Activated CD8-positive, alpha-beta memory T cell treated with anti-CD3 and anti-CD28 coated beads for 48 hours (primary cell): ENCODE measurements at regions not wholly inside any gene's neighbourhood (a gene's known extent, or its start where the extent isn't known, plus 50 kb on each side); places are given as distances from the start of the nearest gene placed in this dataset.

ENCODE experiments used
- DNase-seq, 3 experiments: peaks; one replicate each; pipeline ENCODE4 v3.0.0-alpha.2; 2020; ENCODE audit warnings: low read depth in 2 of 3, low spot score in 2 of 3

DNA sequence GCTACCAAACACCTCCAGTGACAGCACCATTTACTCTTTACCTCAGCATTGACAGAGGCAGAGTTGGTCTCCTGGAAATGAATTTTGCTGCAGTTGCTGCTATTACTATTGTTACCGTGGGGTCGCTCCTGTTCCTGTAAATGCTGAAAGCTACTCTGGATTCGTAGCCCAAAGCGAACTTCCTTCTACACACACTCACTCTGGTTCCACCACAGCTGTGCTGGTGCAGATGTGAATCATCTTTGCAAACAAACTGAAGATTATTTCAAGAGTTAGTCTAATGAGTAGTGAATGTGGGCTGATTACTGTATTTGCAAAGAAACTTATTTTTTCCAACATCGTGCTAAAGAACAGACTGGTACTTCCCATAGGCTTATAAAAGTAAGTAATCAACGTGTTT is 304.0 kb downstream of the LPIN1 start:
- no peak for DNase-seq

DNA sequence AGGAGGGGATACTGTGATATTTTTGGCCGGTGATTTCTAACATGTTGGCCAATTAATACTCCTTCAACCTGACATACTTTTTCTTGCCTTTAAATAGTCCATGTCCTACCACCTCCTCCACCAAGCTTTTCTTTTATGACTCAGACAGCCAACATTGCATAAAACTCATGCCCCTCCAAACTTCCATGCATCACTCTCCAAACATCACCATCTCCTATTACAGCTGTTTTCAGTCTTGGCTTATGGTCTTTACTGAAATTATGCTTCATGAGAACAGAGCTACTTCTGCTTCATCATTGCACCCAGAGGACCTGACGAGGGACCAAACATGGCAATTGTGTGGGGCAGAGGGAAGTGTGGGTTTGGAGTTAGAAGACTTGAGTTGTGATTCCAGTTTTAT is 305.4 kb downstream of the LPIN1 start:
- DNase-seq: no peak

DNA sequence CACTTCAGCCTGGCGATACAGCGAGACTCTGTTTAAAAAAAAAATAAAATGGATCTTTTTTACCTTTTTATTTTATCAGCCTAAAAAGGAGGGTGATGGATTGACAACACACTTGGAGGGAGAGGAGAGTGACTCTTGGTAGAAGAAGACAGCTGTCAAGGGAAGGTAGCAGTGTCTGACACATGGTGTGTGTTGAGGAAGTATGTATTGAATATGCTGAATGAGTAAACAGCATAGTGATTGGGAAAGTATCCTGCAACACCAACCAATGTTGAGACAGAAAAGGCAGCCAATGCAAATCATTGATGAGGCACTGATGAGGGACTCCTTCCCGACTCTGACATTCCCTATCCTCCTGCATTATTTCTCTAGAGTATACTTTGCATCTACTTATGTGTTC is 306.4 kb downstream of the LPIN1 start:
- no peak for DNase-seq

DNA sequence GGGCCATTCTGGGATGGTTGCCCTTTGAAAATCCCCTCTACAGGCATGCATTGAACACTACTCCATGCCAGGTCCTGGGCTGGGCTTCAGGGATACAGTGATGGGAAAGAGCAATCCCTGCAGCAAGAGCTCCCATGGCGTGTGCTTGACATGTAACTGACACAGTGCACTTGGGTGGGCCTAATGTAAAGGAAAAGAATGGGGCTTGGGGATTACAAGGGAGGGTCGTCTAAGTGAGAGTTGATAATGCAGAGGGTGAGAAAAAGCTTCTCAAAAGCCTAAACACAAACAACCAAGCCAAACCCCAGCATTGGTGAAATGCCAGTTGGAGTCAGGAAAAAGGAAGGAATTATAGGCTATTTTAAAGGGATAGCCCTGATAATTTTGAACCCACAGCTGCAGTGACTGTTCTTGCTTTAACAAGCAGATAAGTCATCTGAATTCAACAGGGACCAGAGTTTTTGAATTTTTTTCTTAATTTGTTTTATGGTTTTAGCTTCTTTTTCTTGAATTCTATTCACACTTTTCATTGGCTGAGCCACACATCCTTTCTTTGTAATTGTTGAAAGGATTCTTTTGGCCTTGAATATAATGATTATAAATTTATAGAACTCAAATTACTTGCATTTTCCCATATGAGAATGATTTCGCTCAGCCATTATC is 308.7 kb downstream of the LPIN1 start:
- no peak for DNase-seq

DNA sequence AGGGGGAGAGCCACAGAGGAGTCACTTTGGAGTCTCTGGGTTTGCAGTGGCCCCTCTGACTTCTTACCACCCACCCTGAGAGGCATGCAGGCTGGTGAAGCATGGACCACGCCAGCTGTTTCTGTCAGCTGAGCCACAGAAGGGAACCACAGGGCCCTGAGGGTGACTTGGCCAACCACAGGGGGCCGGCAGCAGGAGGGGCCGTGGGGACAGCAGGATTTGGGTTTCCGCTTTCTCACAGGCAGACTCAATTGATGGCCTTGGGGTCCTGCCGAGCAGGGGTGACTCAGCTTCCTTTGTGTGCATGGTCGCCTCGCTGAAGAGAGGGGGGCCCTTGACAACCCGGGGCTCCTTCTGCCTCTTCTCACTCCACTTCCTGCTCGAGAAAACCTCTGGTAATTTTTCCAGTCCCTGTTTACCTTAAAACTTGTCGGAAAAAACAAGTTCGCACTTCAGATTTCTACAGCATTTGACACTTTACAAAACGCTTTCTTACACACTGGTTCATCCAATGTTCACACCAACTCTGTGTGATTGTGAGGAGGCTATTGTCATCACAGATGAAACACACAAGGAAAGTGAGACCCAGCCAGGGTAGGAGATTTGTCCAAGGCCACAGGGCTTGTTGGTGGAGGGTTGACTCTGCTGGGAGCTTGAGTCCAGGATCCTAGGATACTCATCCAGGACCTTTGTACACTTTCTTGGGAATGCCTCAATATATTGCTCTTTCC is 311.2 kb downstream of the LPIN1 start:
- DNase-seq: peak in 2 of 3 experiments; percentile 27 to 40

DNA sequence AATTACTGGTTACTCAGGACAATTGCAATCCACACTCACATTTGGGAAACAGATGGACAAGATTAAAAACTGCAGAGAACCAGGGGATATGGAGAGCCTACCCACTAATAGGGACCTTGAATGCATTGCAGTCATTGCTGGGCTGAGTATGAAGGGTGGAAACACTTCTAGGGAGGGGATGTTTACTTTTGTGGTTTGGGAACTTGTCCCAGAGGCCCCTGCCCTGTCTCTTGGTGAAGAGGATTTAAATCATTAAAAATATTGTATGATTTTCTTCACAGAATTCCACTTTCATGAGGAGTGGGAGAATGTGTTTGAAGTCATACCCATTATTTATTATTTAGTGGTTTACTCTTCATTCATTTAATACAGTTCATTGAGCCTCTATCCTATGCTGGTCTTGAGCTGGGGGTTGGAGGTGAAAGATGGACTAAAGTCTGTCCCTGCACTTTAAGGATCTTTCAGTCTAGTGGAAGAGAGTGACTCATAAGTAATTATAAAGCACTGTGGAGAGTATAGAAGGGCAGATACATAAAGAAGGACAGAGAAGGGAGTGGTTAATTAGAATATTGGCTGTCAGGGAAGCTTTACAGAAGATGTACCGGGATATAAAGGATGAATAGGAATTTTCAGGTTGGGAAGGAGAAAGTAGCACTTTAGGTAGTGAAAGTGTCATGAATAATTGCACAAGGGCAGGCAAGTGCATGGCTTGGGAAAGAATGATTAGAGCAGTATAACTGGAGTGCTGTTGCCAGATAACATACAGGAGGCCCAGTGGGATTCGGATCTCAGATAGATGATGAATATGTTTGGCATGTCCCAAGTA is 313.4 kb downstream of the LPIN1 start:
- no peak for DNase-seq

GRCh38 chr2:12060886-12061285 is 314.5 kb downstream of the LPIN1 start:
- no peak for DNase-seq

DNA sequence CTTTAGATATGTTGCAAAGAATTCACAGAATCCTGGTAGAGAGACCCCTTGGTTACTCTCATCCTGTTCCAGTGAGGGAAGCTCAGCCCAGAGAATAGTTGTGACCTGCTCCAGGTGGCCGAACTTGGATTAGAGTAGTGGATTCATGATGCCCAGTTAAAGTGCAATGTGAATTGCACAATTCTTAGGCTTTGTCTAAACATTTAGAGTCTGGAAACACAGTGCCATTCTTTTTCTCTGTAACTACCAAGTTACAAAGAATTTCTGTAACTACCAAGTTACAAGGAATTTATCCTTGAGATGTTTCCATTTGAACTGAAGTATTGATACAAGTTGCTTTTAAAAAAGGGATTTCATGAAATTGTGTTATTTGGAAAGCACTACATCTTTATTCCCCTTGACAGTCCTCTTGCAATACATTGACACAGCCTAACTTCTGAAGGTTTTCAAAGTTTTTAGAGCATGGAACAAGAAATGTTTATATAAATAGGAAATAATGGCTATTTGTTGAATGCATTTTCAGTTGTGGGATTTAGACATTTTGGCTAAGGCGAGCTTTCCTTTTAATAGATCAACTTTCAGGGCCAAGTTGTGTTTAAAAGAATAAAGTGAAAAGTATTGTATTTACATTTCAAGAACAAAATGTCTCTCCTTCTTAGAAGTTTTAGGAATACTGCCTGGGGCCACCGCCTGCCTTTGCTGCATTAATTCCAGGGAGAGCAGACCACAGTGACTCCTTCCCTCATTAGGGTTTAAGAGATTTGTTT is 315.0 kb downstream of the LPIN1 start:
- no peak for DNase-seq

DNA sequence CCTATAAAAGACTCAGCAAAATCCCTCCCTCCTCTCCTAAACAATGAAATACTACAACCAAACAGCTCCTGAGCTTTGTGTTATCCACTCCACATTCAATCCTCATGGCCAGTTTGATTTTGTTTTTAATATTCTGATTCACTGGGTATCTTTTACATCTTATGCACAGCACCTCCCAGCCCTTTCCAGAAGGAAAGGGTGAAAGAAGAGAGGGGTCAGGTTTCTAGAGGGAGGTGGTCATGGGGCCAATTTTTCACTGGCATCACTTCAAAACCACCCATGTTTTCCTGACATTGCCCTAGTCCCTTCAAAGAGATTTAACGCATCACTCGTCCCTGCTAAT is 315.6 kb downstream of the LPIN1 start:
- DNase-seq: no peak

DNA sequence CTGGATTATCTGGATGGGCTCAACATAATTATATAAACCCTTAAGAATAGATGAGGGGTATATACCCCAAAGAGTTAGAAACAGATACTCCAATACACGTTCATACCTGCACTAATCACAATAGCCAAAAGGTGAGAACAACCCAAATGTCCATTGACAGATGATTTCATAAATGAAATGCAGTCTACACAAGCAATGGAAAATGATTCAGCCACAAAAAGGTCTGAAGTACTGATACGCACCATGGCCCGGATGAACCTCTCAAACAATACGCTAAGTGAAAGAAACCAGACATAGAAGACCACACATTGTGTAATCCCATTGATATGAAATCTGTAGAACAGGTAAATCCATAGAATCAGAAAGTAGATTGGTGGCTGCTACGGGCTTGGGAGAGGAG is 316.8 kb downstream of the LPIN1 start:
- no peak for DNase-seq

GRCh38 chr2:12064153-12064552 is 317.7 kb downstream of the LPIN1 start:
- no peak for DNase-seq

GRCh38 chr2:12066116-12066515 is 319.7 kb downstream of the LPIN1 start:
- no peak for DNase-seq

GRCh38 chr2:12066986-12067385 is 320.6 kb downstream of the LPIN1 start:
- DNase-seq: no peak

DNA sequence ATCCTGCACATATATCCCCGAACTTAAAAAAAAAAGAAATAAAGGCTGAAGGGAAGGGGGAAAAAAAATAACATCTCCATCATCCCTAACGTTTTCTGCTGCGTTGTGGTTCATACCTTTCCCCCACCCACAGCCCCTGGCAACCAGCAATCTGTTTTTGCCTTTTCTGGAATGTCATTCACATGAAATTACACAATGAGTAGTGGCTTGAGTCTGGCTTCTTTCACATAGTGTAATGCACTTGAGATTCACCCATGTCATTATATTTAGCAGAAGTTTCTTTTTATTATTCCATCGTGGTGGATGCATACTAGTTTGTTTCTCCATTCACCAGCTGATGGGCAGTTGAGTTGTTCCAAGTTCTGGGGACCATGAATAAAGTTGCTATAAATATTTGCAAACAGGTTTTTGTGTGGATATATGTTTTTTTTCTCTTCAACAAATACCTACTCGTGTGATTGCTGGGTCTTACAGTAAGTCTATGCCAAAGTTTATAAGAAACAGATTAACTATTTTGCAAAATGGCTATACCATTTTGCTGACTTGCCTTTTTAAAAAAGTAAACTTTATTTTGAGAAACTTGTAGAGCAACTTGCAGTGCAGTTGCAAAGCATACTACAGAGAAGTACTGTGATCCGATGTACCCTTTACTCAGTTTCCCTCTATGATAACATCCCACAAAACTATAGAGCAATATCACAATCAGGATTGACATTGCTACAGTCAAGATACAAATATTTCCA is 322.5 kb downstream of the LPIN1 start:
- no peak for DNase-seq

DNA sequence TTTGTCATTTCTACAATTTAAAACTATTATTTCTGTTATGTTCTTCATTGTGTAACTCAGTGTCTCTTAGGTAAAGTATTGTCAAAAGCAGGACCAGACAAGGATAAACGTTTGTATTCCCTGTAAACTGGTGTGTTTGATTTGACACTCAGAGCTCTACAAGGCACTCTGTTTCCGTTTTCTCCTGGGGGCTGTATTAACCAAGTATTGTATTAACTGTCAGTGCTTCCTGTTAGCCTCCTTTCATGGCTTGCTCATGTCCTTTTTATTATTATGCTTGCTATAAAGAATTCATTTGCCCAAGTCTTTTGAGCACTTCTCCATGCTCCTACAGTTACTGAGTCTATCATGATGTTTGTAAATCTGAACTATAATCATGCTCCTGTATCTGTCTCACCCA is 323.7 kb downstream of the LPIN1 start:
- DNase-seq: no peak

- no peak for DNase-seq
Observed at GRCh38 chr2:12070581-12070980, 324.1 kb downstream of the LPIN1 start.

GRCh38 chr2:12071318-12071717 is 324.9 kb downstream of the LPIN1 start:
- no peak for DNase-seq

DNA sequence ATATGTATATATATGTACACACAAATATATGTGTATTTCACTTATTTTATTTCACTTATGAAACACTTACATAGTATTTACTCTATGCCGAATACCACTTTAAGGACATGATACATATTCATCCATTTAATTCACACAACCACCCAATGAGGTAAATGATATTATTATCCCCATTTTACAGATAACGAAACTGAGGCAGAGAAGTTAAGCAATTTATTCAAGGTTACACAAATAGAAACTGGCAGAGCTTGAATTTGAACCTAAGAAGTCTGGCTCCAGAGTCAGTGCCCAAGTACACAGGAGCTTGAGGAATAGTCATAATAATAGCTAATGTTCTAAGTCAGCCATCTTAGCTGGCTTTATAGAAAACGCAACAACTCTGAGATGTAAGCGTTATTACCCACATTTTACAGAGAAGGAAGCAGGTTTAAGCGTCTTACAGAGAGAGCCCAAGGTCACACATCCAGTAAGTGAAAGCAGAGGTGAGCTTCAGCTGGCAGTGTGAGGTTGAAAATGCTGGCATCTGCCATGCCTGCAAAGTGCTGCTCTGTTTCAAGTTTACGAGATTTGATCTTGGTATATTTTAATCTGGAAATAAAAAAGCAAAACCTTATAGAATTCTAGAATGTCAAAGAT is 326.9 kb downstream of the LPIN1 start:
- DNase-seq: no peak

GRCh38 chr2:12074126-12074844 is 327.9 kb downstream of the LPIN1 start:
- DNase-seq: no peak

DNA sequence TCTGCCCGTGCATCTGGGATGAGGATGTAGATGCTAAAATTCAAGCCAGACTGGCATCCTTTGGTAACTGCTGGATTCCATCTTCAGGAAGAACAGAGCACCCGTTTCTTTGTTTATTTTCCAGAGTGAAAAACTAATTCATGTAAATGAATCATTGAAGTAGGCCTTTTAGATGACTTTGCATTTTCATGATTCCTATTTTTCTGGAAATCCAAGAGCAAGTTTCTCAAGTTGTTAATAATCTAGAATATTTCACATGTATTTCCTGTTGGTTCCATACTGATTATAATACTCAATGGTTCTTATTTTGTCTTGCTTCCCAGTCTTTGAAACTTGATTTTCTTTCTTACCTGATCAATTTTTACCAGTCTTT is 328.4 kb downstream of the LPIN1 start:
- DNase-seq: no peak
